HG03521 (cell line): ENCODE measurements at regions not wholly inside any gene's neighbourhood (a gene's known extent, or its start where the extent isn't known, plus 50 kb on each side); places are given as distances from the start of the nearest gene placed in this dataset.

ENCODE experiments used
- ATAC-seq: cut with Tn5 transposase; IDR thresholded peaks from one replicate; pipeline ENCODE4 v1.9.1; 2021; ENCODE audit warnings: mild to moderate bottlenecking, moderate library complexity; ENCODE audit not compliant: unreplicated experiment

DNA sequence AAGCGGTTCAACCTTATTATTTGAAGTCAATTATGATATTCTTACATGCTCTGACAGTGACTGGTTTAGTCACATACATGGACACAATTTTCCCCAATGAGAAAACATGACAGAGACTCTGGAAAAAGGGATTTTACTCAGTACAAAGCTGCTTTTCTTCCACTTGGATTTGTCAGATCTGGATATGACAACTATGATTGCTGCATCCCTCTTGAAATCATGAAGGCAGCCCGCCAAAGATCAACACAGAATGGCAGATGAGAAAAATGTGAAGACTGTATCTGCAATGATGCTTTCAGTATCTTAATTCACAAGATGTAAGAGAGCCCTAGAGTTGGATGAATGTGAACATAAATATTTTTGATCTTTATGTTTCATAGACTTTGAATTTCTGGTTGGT lies 439.6 kb downstream of the CDH8 start:
- no peak for ATAC-seq

DNA sequence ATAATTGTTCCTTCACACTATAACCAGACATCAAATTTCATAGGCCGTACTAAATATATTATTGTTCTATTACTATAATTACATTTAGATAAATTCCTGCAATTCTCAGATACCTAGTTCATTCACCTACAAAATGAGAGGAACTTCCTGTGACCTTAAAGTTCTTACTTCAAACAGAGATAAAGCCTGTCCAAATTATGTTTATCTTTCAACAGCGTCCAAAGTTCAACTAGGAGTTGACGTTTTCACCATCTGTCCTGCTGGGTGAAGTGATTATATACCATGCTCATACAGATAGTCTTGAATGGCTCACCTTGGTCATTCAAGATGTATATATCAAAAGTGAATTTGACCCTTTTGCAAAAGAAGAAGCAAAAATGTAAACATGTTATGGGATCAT lies 440.6 kb downstream of the CDH8 start:
- ATAC-seq: no peak

DNA sequence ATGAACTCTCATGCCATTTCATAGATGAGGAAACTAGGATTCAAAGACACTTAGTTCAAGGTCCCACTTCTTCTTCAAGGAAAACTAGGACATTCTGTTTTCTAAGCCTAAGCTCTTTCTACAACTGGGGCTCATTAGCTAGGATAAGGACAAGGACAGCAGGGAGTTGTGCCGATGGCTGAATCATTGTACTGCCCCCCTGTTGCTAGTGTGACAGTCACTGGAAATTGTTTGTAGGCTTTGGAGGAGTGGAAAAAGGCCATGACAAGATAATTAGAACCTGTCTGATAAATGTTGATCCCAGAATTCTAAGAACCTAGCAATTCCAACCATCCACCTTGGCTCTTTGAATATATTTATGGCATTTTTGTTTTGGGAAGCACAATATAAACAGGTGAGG lies 445.7 kb downstream of the CDH8 start:
- ATAC-seq: no peak

DNA sequence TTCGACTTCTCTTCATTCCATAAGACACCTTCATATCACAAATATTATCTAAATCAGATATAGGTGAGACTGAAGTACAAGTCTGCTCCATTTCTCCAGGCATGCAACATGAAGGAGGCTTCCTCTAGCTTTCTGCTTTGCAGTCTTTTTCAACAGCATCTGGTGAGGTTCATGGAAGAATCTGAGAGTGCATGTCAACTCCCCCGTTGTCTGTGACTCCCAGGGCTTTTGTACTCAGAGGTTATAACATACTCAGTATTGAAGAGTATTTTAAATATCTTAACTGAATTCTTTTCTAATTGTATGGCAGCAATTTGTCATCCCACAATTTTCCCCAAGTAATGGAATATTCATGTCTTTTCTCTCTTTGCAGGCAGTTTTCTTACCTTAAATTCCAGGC lies 448.7 kb downstream of the CDH8 start:
- no peak for ATAC-seq

DNA sequence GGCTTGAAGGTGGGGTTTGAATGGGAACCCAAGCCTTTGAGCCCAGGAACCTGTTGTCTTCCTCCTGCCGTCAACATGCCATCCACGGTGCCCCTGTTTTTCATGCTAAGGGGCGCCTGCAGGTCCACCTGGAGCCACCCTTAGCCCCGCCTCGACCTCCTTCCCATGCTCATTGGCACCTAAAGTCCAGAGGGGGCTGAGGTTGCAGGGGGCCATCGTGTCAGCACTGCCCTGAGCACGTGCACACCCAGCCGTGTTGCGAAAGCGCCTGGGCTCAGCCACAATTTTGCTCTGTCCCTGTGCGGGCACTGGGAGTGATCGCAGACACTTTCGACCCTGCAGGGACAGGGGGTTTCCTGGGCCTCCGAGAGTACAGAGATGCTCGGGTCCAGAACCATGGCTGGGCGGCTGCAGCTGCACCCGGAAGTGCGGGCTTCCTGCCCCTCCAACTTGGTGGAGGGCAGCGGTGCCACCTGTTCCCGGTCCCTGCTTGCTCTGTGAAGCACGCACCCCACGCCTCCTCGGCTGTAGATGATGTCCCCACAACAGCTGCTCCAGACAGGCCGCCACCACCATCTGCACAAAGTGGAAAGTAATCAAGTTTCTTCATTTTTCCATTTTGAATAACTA lies 454.7 kb downstream of the CDH8 start:
- no peak for ATAC-seq

DNA sequence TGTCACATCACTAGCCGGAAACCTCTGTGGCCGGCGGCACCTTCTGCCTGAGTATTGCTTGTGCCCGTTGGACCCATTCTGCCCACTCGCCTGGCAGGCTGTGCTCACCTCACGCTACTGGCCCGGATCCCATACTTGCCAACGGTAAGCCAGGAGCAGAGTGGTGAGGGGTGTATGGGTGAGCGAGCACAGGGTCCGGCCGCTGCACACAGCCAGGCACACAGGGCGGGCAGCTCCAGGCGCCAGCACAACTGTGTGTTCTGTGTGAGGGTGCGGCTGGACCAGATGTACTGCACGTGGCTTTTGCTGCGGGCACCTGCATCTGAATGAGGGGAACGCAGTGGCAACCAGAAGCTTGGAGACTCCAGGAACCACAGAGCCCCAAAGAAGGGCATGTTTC lies 455.7 kb downstream of the CDH8 start:
- no peak for ATAC-seq

DNA sequence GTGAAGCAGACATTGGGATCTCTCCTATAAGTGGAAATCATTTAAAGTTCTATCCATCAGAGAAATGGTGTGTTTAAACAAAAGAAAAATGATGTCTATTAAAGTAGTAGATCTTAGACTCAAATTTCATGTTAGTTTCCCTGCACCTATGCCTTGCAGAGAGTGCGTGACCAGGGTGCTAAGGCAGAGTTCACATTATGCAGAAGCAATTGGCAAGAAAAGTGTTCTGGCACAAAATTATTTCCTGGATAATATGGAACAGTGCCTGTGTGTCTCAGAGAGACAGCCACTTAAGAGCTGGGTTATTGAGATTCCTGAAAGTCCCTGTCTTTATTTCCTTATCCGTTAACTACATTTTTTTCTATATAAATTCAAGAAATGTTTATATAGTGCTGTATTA lies 457.0 kb downstream of the CDH8 start:
- no peak for ATAC-seq

DNA sequence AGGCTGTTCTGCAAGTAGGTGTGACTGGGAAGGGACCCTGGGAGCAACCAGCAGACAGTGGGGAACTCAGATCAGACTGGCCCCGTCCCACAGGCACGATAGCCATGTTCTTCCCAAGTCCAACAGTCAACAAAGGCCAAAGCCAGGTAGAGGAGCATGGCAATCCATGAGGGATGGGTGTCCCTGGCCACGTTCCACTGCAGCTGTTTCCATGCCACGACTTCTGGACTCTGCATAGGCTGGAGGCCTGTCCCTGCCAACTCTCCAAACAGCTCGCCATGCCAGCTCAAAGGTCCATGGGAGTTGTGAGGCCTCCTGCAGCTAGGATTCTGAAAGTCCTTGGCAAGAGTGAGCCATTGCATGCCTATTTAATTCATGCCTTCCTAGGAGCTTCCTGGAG lies 459.8 kb downstream of the CDH8 start:
- no peak for ATAC-seq

DNA sequence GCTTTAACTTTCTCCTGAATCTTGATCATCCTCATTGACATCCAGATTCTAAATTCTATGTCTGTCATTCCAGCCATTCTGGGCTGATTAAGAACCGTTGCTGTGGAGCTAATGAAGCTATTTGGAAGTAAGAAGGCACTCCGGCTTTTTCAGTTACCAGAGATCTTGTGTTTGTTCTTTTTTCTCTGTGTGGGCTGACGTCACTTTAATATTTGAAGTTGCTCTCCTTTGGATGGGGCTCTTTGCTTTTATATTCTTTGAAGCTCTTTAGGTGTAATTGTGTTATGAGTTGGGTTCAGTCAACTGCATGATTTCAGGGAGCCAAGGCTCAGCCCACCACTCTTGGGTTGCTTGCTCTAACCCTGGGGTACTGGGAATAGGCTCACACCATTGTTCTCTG lies 460.6 kb downstream of the CDH8 start:
- ATAC-seq: no peak

DNA sequence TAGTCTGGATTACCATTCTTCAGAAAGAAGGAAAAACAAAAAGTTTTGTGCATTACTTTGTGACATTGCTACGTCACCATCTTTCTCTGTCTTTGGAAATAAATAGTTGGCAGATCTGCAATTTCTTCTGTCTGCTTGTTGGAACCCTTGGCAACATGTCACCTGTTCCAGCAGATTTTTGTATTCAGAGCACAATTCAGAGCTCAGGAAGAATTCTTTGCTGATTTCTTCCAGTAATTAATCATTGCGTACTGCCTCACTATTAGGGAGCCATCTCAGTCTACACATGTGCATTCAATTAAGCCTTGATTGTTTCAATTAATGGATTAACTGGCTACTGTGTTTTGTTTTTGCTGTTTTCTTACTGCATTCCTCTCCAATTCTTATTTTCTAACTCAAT lies 467.2 kb downstream of the CDH8 start:
- no peak for ATAC-seq

DNA sequence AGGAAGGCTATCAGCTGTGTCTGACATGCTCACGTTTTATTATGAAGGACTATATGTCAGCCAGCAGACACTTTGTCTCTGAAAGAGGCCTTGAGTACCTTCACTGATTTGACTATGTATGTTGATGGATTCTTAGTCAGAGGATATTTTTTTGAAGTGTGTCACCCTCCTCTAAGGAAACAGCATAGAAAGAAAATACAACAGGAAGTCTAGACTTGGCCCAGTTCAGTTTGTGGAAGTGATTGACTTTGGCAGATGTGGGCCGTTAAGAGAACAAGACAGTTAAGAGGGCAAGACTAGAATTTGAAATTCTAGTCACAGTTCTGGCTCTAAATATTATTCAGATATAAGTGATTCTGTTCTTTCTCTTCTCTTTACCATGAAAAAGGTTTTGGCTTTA lies 471.5 kb downstream of the CDH8 start:
- ATAC-seq: no peak

DNA sequence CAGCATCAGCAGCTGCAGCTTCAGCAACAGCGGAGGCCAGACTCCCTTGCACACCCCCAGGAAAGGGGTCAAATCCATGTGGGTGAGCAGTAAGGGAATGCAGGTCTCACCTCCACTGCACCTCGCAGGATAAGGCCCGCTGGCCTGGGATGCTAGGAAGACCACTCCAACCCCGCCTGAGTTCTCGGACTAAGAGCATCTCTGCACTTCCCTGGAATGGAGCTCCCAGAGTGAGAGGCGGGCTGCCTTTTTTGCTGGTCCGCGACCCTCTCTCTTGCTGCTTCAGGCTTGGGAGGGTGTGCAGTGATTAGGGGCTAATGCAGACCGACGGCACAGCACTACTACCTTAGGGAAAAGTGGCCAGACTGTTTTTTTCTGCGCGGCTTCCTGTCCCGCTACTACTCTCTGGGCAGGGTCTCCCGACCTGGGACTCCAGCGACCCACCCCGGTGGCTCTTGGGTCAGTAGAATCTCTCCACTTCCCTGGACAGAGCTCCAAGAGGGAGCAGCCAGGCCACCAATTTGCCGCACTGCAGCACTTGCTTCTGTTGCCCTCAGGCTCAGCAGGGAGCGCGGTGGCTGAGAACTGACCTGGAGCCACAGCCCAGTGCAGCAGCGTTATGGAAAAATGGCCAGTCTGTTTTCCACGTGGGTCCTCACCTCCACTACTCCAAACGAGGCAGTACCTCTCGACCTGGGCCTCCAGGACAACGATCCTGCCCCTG lies 480.4 kb downstream of the CDH8 start:
- no peak for ATAC-seq

DNA sequence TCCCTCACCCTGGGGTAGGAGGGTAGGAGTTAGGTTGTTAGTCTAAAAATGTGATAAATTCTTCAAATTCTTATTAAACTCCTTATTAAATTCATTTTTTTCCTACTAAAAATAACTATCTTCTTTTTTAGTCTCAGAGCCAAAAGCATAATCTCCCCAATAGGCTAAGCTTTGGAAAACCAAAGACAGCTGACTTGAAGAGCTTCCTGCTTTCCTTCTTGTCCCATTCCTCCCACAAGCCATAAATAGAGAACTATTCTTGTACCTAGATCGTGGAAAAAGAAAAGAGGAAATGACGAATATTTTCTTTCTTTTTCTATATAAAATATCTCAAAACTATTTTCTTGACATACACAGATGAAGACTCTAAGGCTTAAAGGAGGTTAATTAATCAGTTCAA lies 486.9 kb downstream of the CDH8 start:
- no peak for ATAC-seq

DNA sequence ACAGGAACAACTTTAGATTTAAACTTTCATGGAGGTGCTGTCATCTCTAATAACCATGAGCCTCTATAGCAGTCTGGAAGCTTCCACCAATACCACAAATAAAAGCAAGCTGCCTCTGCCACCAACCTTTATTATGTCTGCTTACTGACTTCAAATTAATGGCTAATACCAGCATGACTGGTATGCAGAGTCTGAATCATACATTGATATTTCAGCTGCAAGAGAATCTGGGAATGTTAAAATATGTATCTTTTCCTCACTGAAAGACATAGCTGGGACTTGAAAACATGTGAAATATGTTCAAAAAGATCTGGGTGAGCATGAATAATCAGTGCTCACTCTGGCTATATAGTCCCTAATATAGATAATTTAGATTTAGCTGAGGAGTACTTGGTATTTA lies 488.6 kb downstream of the CDH8 start:
- no peak for ATAC-seq

DNA sequence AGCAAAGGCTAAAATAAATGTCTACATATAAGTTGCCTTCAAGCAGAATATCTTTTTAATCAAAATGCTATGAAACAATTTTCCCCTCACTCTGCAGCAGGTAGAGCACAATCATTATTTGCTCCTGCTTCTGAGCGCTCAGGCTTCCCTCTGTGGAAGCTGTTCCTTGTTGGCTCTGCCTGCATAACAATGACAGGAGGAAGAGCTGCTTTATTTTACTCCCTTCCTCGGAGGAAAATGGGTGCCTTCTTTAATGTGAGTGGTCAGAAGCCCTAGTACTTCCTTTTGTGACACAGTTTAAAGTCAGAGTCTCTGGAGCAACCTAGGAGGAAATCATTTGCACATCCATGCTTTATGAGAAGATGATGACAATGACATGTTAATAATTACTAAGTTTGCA lies 492.1 kb downstream of the CDH8 start:
- ATAC-seq: no peak

DNA sequence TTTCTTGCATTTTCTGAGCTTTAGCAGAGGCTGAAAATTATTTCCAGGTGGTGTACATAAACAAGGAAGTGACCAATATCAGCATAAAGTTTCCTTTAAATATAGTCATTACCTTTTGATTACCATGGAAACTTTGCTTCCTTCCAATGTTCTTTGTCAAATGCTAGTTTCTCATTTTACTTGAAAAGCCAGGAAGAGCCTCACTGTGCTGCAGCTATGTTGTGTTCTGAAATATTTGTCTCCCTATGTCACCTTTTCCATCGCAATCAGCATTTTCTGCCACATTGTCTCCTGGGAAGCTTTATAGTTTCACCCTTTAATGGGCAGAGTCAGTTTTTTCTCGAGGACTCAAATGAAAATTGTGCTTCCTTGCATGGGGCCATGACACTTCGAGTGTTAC lies 496.0 kb downstream of the CDH8 start:
- no peak for ATAC-seq

DNA sequence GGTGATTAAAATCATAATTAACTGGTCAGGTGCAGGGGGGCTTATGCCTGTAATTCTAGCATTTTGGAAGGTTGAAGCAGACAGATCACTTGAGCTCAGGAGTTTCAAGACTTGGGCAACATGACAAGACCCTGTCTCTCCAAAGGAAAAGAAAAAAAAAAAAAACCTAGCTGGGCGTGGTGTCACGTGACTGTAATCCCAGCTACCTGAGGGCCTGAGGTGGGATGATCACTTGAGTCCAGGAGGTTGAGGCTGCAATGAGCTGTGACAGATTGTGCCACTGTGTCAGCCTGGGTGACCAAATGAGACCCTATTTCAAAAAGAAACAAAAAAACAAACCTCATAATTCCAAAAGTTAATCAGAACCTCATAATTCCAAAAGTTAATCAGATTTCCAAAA lies 505.5 kb downstream of the CDH8 start:
- no peak for ATAC-seq

DNA sequence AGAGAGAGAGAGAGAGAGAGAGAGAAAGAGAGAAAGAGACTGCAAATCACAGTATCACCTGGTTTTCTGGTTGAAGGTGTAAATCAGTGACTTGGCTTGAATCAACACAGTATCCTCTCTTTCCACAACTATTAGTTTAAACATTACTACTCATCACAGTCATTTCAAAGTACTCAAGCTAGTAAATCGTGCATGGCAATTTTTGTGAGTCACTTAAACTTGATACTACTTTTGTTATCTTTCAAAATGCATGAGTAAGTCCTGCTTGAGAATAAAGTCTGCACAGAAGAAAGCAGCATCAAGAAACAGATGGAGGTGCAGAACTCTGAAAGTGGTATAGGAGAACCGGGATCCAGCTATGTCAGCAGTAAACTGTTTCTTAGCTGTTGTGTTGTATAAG lies 535.4 kb downstream of the CDH8 start:
- no peak for ATAC-seq

DNA sequence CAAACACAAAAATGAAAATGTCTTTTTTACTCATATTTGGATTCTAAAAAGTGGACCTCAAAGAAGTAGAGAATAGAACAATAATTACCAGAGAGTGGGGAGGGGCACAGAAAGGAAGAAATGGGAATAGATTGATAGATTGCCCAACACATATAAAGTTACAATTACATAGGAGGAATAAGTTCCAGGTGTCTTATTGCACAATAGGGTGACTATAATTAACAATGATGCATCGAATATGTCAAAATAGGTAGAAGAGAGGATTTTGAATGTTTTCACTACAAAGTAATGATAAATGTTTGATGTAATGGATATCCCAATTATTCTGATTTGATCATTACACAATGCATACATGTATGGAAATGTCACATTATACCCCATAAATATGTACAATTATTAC lies 556.0 kb downstream of the CDH8 start:
- no peak for ATAC-seq

DNA sequence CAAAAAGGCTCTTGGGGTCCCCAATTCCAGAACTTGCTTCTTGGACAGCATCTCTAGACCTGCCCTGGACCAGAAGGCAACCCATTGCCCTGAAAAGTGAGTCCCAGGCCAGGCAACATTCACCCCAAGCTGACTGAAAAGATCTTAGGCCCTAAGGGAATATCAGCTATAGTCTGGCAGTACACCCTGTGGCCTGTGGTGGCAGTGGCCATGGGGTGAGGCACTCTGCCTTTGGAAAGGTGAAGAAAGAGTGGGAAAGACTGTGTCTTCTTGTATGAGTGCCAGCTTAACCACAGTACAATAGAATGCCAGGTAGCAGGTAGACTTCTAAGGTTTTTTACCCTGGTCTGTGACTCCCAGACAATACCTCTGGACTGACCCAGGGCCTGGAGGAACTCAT lies 564.5 kb downstream of the CDH8 start:
- ATAC-seq: no peak

DNA sequence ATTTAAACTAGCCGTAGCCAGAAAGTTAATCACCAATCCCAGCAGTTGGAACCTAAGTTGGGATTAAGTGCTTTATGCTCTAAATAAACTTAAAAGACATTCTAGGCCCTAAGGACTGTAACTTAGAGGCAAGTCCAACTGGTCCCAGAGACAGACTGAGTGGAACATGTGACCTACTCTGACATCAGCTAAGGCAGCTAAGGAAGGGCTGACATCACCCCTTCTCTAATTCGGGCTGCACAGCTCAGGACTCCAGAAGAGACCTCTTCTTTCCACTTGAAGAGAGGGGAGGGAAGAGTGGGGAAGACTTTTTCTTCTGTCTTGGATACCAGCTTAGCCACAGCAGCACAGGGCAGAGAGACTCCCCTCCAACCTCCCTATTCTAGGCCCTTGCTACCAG lies 565.2 kb downstream of the CDH8 start:
- ATAC-seq: no peak

DNA sequence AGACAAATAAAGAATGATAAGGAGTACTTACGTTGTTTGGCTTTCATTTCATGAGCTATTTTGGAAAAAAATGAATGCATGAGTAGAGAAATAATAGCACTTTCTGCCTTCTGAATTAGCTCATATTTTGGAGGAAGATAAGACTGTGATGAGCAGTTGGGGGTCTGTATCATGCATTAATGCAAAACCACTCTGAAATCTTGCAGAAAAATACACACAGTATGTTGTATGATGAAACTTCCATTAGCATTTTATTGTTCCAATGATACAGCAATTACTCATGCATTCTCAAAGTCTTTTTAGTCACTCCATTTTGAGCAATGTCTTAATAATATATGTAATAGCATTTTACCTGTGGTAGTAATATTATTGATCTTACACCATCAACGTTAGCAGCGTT lies 571.0 kb downstream of the CDH8 start:
- ATAC-seq: no peak

DNA sequence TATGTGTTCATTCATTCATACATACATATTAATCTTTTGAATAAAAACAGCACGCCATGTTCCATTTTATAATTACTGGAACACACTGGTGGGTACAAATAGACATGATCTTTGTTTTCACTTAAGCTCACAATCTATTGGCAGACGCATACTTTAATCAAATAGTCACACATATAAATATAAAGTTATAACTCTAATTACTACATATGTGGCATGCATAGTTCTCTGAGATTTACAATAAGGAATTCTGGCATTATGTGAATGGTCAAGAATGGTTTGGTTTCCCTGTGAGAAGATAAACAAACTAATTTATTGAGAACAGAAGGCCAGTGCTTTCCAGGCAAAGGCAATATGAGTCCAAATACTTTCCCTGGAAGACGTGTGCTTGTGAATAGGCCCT lies 576.2 kb downstream of the CDH8 start:
- no peak for ATAC-seq
